HepG2 (cell line): ENCODE measurements at regions not wholly inside any gene's neighbourhood (a gene's known extent, or its start where the extent isn't known, plus 50 kb on each side); places are given as distances from the start of the nearest gene placed in this dataset.

ENCODE experiments used
- ASH2L ChIP-seq: fragments of 300-600, 200-600 bp; sonication (generic); IDR thresholded peaks from 2 replicates; pipeline ENCODE4 v1.7.0; 2017; ENCODE audit warnings: low read depth, mild to moderate bottlenecking, moderate library complexity, mixed read lengths, low read length; ENCODE audit not compliant: insufficient read length
- BRCA1 ChIP-seq: sonication (generic); formaldehyde crosslinking; IDR thresholded peaks from 2 replicates; pipeline ENCODE4 v1.4.0; 2020; ENCODE audit warnings: missing genetic modification reagents
- HCFC1 ChIP-seq: fragments of 150-350 bp; IDR thresholded peaks from 2 replicates; pipeline ENCODE4 v1.6.1; 2014; ENCODE audit warnings: low read depth, low read length
- HMGA1 ChIP-seq: sonication (generic); formaldehyde crosslinking; conservative IDR thresholded peaks from 2 replicates; pipeline ENCODE4 v1.4.0; 2020; ENCODE audit warnings: missing genetic modification reagents
- HNF4A ChIP-seq: sonication (generic); formaldehyde crosslinking; IDR thresholded peaks from 2 replicates; pipeline ENCODE4 v1.4.0; 2020; ENCODE audit warnings: missing genetic modification reagents
- IRF2 ChIP-seq: IDR thresholded peaks from 2 replicates; pipeline ENCODE4 v1.6.1; 2018; ENCODE audit warnings: missing genetic modification reagents, missing compliant biosample characterization
- KDM5A ChIP-seq: fragments of 200-600 bp; sonication (generic); IDR thresholded peaks from 2 replicates; pipeline ENCODE4 v1.7.0; 2018; ENCODE audit warnings: antibody characterized with exemption, mild to moderate bottlenecking, low read length, borderline replicate concordance
- KLF13 ChIP-seq: sonication (generic); formaldehyde crosslinking; IDR thresholded peaks from 2 replicates; pipeline ENCODE4 v1.4.0; 2020; ENCODE audit warnings: mild to moderate bottlenecking, missing genetic modification reagents
- NPAS2 ChIP-seq: sonication (generic); formaldehyde crosslinking; IDR thresholded peaks from 2 replicates; pipeline ENCODE4 v1.8.0; 2022; ENCODE audit warnings: mild to moderate bottlenecking, missing genetic modification reagents, borderline replicate concordance
- NR3C1 ChIP-seq: sonication (generic); formaldehyde crosslinking; IDR thresholded peaks from 2 replicates; pipeline ENCODE4 v1.4.0; 2020; ENCODE audit warnings: missing genetic modification reagents
- PAX8 ChIP-seq: sonication (generic); formaldehyde crosslinking; IDR thresholded peaks from 2 replicates; pipeline ENCODE4 v1.8.0; 2022; ENCODE audit warnings: mild to moderate bottlenecking, missing genetic modification reagents, borderline replicate concordance
- REST ChIP-seq, 2 experiments: IDR thresholded peaks; 2 replicates each; pipeline ENCODE4 v1.6.1; 2011 to 2012; ENCODE audit warnings: low read length in 2 of 2, borderline replicate concordance in 1 of 2, low read depth in 1 of 2, mild to moderate bottlenecking in 1 of 2, moderate library complexity in 1 of 2
- RFXAP ChIP-seq: sonication (generic); formaldehyde crosslinking; IDR thresholded peaks from 2 replicates; pipeline ENCODE4 v1.4.0; 2020; ENCODE audit warnings: missing genetic modification reagents, borderline replicate concordance
- SRSF9 ChIP-seq: fragments of 200-400 bp; formaldehyde crosslinking; IDR thresholded peaks from 2 replicates; pipeline ENCODE4 v1.6.1; 2018; ENCODE audit warnings: borderline replicate concordance, mild to moderate bottlenecking, low read depth, low read length; ENCODE audit not compliant: insufficient read depth, poor library complexity, severe bottlenecking
- TOE1 ChIP-seq: sonication (generic); formaldehyde crosslinking; IDR thresholded peaks from 2 replicates; pipeline ENCODE4 v1.4.0; 2020; ENCODE audit warnings: mild to moderate bottlenecking, missing genetic modification reagents
- WIZ ChIP-seq: sonication (generic); formaldehyde crosslinking; IDR thresholded peaks from 2 replicates; pipeline ENCODE4 v1.5.1; 2020; ENCODE audit warnings: mild to moderate bottlenecking, missing genetic modification reagents
- ZBTB3 ChIP-seq: sonication (generic); formaldehyde crosslinking; IDR thresholded peaks from 2 replicates; pipeline ENCODE4 v1.4.0; 2020; ENCODE audit warnings: low read depth, mild to moderate bottlenecking, moderate library complexity, missing genetic modification reagents, borderline replicate concordance
- ZBTB44 ChIP-seq: sonication (generic); formaldehyde crosslinking; IDR thresholded peaks from 2 replicates; pipeline ENCODE4 v1.4.0; 2020; ENCODE audit warnings: missing genetic modification reagents
- ZEB1 ChIP-seq: IDR thresholded peaks from 2 replicates; pipeline ENCODE4 v1.6.1; 2012; ENCODE audit warnings: mild to moderate bottlenecking, low read depth, inconsistent platforms; ENCODE audit not compliant: insufficient replicate concordance
- ZNF317 ChIP-seq: sonication (generic); formaldehyde crosslinking; IDR thresholded peaks from 2 replicates; pipeline ENCODE4 v1.5.0; 2020; ENCODE audit warnings: mild to moderate bottlenecking, missing genetic modification reagents
- ZNF432 ChIP-seq: sonication (generic); formaldehyde crosslinking; IDR thresholded peaks from 2 replicates; pipeline ENCODE4 v1.5.0; 2020; ENCODE audit warnings: missing genetic modification reagents, mild to moderate bottlenecking, borderline replicate concordance
- ZNF496 ChIP-seq: sonication (generic); formaldehyde crosslinking; IDR thresholded peaks from 2 replicates; pipeline ENCODE4 v1.8.1; 2023; ENCODE audit warnings: mild to moderate bottlenecking, moderate library complexity, missing genetic modification reagents; ENCODE audit not compliant: insufficient replicate concordance
- ZNF709 ChIP-seq: sonication (generic); formaldehyde crosslinking; IDR thresholded peaks from 2 replicates; pipeline ENCODE4 v1.5.0; 2020; ENCODE audit warnings: mild to moderate bottlenecking, missing genetic modification reagents
- ZNF792 ChIP-seq: IDR thresholded peaks from 2 replicates; pipeline ENCODE4 v1.6.1; 2016
- TF ChIP-seq, protein P1 (sequence below): sonication (generic); formaldehyde crosslinking; IDR thresholded peaks from 2 replicates; pipeline ENCODE4 v1.4.0; 2020; ENCODE audit warnings: mild to moderate bottlenecking, missing genetic modification reagents

DNA sequence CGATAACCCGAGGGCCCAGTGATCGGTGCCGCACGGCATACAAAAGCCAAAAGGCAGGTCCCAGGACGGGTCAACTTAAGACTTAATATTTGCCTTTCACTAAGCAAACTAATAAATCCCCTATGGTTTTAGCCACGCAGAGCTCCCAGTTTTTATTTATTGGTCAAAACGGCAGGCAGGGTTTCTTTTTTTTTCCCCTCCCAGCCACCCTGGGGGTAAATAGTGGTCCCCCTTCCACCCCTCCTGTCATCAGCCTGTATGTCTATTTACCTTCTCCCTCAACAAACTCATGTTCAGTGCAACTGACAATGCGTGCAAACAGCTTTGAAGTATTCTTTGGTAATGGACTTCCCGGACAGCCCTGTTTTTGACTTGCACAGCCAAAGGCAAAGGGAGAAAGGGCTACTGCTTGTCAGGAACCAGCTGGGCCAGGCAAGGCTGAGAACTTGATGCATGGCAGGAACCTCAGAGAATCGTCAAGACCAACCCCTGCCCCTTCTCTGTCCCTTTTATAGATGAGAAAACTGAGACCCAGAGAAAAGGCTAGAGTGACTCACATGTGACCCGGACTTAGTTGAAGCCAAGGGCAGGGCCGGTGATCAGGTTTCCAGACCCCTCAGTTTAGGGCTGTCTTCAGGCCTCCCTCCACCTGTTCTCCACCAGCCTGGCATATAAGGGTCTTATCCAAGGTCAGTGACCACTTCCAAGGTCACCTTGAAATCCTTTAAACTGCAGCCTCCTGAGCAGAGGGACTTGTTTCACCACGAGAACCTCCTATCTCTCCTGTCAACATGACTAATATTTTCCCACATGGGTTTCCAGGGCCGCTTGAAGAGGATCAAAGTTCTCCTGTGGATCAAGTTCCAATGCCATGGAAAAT is 279.0 kb downstream of the SOX9 start (continued):
- TF ChIP-seq ZNF496 (CRISPR knock-in tag) (no peak), SRSF9 (no peak), PAX8 (0 out of 2 replicates have a peak, but pooled peaks have one; percentile 78), ASH2L (peak; percentile 97), NPAS2 (CRISPR knock-in tag) (no peak), ZNF792 (CRISPR knock-in tag) (peak; percentile 84; the same call in 1 of the 2 replicates), ZNF432 (CRISPR knock-in tag) (no peak), REST (IDR thresholded peaks at IDR 0.05; ENCODE audit: borderline replicate concordance in 1 of 2, low read depth in 1 of 2, low read length in 2 of 2) (peak in 1 of 2 experiments; percentile 82; a peak in 2 of 4 replicates), ZNF709 (CRISPR knock-in tag) (peak; percentile 74), ZBTB3 (peak; percentile 92), ZNF317 (CRISPR knock-in tag) (no peak; the same call in 1 of the 2 replicates), ZBTB44 (CRISPR knock-in tag) (0 out of 2 replicates have a peak, but pooled peaks have one; percentile 20), BRCA1 (CRISPR knock-in tag) (no peak; the same call in 1 of the 2 replicates), RFXAP (CRISPR knock-in tag) (0 out of 2 replicates have a peak, but pooled peaks have one; percentile 62), WIZ (CRISPR knock-in tag) (no peak), HMGA1 (CRISPR knock-in tag) (no peak), HCFC1 (no peak), KLF13 (no peak), ZEB1 (peak; percentile 82), KDM5A (no peak; the same call in 1 of the 2 replicates), TOE1 (0 out of 2 replicates have a peak, but pooled peaks have one; percentile 29), IRF2 (CRISPR knock-in tag) (peak; percentile 52; the same call in 1 of the 2 replicates), NR3C1 (CRISPR knock-in tag) (no peak), HNF4A (CRISPR knock-in tag) (peak; percentile 93)
- TF ChIP-seq, protein P1, sequence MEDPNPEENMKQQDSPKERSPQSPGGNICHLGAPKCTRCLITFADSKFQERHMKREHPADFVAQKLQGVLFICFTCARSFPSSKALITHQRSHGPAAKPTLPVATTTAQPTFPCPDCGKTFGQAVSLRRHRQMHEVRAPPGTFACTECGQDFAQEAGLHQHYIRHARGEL (CRISPR knock-in tag): no peak
